ENCODE measurements at regions not wholly inside any gene's neighbourhood (a gene's known extent, or its start where the extent isn't known, plus 50 kb on each side); places are given as distances from the start of the nearest gene placed in this dataset.

GRCh38 chr22:36085476-36086169, 57.0 kb upstream of the RBFOX2 start (continued):
- TF ChIP-seq IRF5 (IDR thresholded peaks at IDR 0.05; ENCODE audit: borderline replicate concordance) (no peak), PAX5 (IDR thresholded peaks at IDR 0.05; ENCODE audit: borderline replicate concordance, low read depth, low read length) (no peak), MYC (IDR thresholded peaks at IDR 0.05; ENCODE audit: insufficient read depth, insufficient read length, insufficient replicate concordance, low read length, severe bottlenecking) (no peak), YBX1 (IDR thresholded peaks at IDR 0.05) (no peak), NR2C1 (IDR thresholded peaks at IDR 0.05) (no peak)

GRCh38 chr22:36084717-36085116, 56.1 kb upstream of the RBFOX2 start:
- Histone ChIP-seq H3K9me3 (replicated peaks; ENCODE audit: control insufficient read depth, insufficient read depth, low read length) (no peaks in the 10 kb centered on the region), H3K27me3 (replicated peaks in 1 of 2; ENCODE audit: control insufficient read depth in 2 of 2, insufficient read depth in 2 of 2, low read length in 1 of 2) (no peaks in the 10 kb centered on the region), H3K4me3 (no peak overlapping the region), H3K9ac (ENCODE audit: control insufficient read depth, insufficient read depth, low read length) (no peak overlapping the region), H3K27ac (ENCODE audit: control insufficient read depth, insufficient read depth) (no peak overlapping the region), H3K79me2 (ENCODE audit: control insufficient read depth, insufficient read depth, low read length) (no peaks in the 10 kb centered on the region), H2AFZ (ENCODE audit: control insufficient read depth, low read depth, low read length) (no peak overlapping the region), H3K36me3 (ENCODE audit: control insufficient read depth in 2 of 2, insufficient read depth in 2 of 2, low read length in 1 of 2) (no peaks in the 10 kb centered on the region), H3K4me1 (ENCODE audit: control insufficient read depth, insufficient read depth, low read length) (no peaks in the 10 kb centered on the region), H3K4me2 (ENCODE audit: control insufficient read depth, insufficient read depth) (no peak overlapping the region), H4K20me1 (ENCODE audit: control insufficient read depth, insufficient read depth) (no peaks in the 10 kb centered on the region)
- CTCF ChIA-PET = interaction anchor here (2.5 kb wide), 1 partner anchor 19 kb away, joined by 9 read pairs; no protein-coding TSS in a partner anchor
- in situ Hi-C loops (cut with MboI) = no loop called here
- BruUV-seq (replicated peaks) = no TSS peak
- WGBS (ENCODE audit: insufficient coverage, insufficient replicate concordance, low lambda C conversion rate, missing lambda C conversion rate) = 13% methylated on average over 5 of the region's 5 CpGs
- SMC1A ChIA-PET (ENCODE audit: uncharacterized antibody, unreplicated experiment) = no interaction called here
- POLR2A ChIA-PET = no interaction called here
- intact Hi-C loops (cut with micrococcal nuclease; ENCODE audit: unreplicated experiment) = no loop called here
- TF ChIP-seq POLR2AphosphoS5 (IDR thresholded peaks at IDR 0.05; ENCODE audit: low read length) (no peak), JUNB (IDR thresholded peaks at IDR 0.05) (no peak), ZNF687 (IDR thresholded peaks at IDR 0.05) (no peak), CREM (IDR thresholded peaks at IDR 0.05; ENCODE audit: low read depth) (no peak), LARP7 (IDR thresholded peaks at IDR 0.05) (no peak), ZBTB33 (IDR thresholded peaks at IDR 0.05) (no peak), CREB1 (IDR thresholded peaks at IDR 0.05; ENCODE audit: low read depth) (no peak), NR2C1 (IDR thresholded peaks at IDR 0.05) (0 out of 2 replicates have a peak, but pooled peaks have one; percentile 21)
- FAIRE-seq (no peak), DNase-seq (ENCODE audit: low read depth, low spot score) (no peak), ATAC-seq (no peak)
- RAD21 ChIA-PET (ENCODE audit: unreplicated experiment) = interaction anchor here (1.3 kb wide), 1 partner anchor 19 kb away, joined by 3 read pairs; no protein-coding TSS in a partner anchor

Measured in GM12878 (cell line).